ENCODE measurements at regions not wholly inside any gene's neighbourhood (a gene's known extent, or its start where the extent isn't known, plus 50 kb on each side); places are given as distances from the start of the nearest gene placed in this dataset.
"Not testable (repeated sequence)": the region's sequence is repeated elsewhere in the genome, so short reads cannot be mapped to it uniquely, and the experiment has no call there.

GRCh38 chr2:215889240-215889969 lies 123.9 kb downstream of the MREG start:
- DNase-seq (ENCODE audit: low spot score): not testable (repeated sequence)

GRCh38 chr2:215888680-215889079 lies 124.7 kb downstream of the MREG start:
- DNase-seq (ENCODE audit: low spot score): no peak

GRCh38 chr2:215887303-215887702 lies 126.0 kb downstream of the MREG start:
- DNase-seq (ENCODE audit: low spot score): no peak

DNA sequence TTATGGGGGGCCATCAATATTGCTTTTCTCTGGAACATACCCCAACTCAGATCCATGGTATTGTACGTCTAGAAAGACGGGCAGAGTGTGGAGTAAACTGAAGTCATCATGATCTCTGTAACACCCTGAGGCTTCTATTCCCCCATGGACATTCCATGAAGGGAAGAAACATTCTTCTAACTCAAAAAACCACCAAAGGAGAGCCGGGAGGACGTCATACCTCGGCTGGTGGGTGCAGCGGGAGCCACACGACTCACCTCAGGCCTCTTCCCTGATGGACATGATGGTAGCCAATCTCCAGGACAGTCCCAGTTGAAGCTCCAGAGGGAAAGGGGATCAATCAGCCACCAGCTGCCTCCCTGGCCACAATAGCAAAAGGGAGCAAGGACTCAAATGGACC lies 127.3 kb downstream of the MREG start:
- no peak for DNase-seq (ENCODE audit: low spot score)

DNA sequence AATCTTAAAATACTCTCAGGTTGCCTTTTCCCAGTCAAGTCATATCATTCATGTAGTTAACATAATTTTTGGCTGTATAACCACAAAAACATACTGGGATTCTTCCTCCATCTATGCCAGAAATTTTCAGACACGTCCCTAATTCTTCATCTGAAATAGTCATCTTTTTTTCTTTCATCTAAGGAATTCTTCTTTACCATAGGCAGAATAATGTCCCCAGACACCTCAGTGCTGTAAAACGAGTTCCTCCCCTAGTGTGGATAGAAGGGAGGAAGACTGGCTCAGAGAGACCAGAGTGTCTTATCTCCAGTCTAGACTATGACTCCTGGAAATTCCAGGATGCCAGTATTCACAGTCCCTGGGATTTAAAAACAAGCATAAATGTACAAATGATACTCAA lies 127.8 kb downstream of the MREG start:
- DNase-seq (ENCODE audit: low spot score): no peak

GRCh38 chr2:215884451-215885087 lies 128.8 kb downstream of the MREG start:
- no peak for DNase-seq (ENCODE audit: low spot score)

DNA sequence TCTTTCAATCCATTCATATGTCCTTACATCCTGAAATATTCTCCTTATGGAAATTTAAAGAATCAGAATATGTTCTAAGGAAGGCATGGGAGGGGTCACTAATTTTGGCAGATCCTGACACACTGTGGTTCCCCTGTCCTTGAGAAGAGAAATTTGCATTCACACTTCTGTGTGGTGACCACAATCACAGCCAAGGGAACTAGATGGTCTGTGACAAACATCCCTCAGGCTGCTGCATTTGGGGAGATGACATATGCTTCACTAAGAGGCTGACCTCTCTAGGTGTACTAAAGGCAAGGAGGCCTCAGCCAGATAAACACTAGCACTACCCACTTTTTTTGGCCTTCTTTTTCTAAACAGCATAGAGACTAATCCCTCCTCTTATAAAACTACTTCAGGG lies 129.6 kb downstream of the MREG start:
- DNase-seq (ENCODE audit: low spot score): no peak

DNA sequence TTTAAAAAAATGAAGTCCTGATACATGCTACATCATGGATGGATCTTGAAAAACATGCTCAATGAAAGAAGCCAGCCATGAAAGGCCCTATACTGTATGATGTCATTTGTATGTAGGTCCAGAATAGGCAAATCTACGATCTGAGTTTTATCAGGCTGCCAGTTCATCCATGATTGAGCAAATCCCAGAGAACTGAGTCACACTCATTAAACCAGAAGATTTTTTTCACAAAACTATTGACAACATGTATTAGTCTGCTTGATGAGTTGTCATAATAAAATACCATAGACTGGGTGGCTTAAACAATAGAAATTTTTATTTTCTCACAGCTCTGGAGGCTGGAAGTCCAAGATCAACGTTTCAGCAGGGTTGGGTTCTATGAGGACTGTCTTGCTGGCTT lies 130.7 kb downstream of the MREG start:
- DNase-seq (ENCODE audit: low spot score): no peak

DNA sequence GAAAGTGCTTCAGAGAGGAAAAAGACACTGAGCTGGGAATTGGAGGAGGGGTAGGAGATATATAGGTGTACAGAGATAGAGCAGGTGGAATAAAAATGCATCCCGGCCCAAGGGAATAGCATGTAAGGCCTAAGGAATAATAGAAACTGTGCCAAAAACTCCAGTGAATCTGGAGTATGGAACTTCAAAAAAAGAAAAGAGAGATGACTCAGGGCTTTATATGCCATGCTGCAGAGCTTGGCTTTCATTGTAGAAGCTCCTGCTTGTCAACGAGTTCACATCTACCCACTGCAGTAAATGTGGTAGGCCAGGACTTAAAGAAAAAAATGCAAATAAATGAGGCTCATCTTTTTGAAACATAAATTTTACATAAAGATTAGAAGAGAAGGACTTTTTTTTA lies 131.8 kb downstream of the MREG start:
- DNase-seq (ENCODE audit: low spot score): no peak

- no peak for DNase-seq (ENCODE audit: low spot score)
Measured at GRCh38 chr2:215880970-215881369, 132.4 kb downstream of the MREG start.

DNA sequence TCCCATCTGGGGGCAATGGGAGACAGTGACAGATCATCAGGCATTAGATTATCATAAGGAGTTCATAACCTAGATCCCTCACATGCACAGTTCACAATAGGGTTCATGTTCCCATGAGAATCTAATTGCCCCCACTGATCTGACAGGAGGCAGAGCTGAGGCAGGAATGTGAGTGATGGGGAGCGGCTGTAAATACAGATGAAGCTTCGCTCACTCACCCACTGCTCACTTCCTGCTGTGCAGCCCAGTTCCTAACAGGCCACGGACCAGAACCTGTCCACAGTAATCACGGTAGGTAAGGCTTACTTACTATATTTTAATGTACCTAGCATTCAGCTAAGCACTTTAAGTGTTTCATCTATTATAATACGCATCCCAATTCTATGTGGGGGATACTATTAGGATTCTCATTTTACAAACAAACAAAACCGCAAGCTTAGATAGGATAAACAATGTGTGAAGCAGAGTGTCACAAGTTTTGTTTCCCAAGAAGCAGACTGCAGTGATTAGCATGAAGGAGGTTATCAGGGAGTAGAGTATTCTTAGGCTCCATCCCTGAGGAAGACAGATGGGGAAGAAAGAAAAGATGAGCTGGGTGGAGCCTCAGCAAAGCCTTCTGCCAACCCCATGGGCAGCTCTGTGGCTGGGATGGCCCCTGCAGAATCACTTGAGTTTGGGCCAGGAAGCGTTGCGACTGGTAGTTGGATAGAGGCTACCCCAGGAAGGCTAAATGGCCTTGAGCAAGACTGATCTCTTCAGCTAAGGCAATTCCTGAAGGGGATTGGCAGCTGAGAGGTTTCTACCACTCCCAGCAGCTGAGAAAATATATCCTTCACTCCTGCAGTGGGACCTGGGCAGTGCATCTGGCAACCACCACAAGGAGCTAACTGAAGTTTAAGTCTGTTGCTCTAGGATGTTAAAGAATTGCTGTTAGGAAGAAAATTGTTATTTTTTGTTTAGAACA lies 133.1 kb downstream of the MREG start:
- DNase-seq (ENCODE audit: low spot score): no peak

- DNase-seq (ENCODE audit: low spot score): no peak
Measured at GRCh38 chr2:215879331-215879730, 134.0 kb downstream of the MREG start.

DNA sequence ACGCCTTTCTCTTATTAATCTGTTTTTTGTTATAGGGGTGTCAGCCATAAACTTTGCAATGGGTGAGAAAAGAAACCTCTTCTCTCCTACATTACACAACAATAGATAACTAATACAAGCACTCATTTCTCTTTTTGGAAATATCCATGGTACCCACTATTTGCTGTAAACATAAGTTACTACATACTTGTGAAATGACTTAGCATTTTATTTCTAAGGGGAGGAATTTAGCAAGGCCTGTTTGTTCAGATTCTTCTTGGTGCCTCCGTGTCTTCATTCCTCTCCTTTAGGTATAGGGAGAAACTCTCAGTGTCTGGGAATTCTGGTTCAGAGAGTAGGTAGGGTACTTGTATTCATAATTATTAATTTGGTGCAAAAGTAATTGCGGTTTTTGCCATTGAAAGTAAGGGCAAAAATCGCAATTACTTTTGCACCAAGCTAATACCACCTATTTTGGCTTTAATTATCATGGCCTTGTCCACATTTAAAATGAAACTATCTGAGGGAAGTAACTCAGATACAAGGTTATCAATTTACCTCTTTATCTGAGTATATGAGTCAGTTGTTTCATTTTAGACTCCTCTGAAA lies 134.8 kb downstream of the MREG start:
- DNase-seq (ENCODE audit: low spot score): no peak

- no peak for DNase-seq (ENCODE audit: low spot score)
Measured at GRCh38 chr2:215876937-215877238, 136.5 kb downstream of the MREG start.

GRCh38 chr2:215876139-215876936 lies 137.0 kb downstream of the MREG start:
- no peak for DNase-seq (ENCODE audit: low spot score)

GRCh38 chr2:215874418-215874817 lies 138.9 kb downstream of the MREG start:
- DNase-seq (ENCODE audit: low spot score): no peak

GRCh38 chr2:215870986-215871385 lies 142.4 kb downstream of the MREG start:
- DNase-seq (ENCODE audit: low spot score): no peak

- peak; percentile 38 for DNase-seq (ENCODE audit: low spot score)
Measured at GRCh38 chr2:215870088-215870490, 143.3 kb downstream of the MREG start.

DNA sequence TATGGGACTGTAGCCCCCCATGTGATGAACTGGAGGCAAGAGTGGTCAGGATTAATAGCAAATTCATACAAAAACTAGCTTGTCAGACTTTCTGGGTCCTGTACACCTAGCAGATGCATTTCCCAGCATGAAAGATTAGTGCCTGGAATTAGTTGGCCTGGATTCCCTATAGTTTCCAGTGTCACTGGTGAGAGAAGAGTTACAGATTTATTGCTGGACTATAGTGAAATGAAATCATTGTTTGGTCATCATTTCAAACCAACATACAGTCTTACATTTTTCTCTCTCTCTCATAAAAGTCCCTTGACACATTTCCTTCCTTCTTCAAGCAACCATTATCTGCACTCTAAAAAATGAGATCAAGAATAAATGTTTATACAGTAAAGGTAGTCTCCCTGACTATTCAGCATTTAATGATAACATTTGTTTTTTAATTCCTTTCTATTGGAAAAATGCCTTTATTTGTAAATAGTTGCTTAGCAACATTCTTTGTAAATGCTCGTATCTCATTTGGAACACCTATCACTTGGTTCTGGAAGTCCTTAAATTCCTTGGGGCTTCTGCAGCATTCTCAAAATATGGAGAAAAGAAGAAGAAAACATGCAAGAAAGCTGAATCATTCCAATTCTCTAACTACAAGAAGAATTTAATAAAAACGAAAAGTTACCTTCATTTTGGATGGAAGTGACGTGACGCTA lies 144.4 kb downstream of the MREG start:
- DNase-seq (ENCODE audit: low spot score): no peak

DNA sequence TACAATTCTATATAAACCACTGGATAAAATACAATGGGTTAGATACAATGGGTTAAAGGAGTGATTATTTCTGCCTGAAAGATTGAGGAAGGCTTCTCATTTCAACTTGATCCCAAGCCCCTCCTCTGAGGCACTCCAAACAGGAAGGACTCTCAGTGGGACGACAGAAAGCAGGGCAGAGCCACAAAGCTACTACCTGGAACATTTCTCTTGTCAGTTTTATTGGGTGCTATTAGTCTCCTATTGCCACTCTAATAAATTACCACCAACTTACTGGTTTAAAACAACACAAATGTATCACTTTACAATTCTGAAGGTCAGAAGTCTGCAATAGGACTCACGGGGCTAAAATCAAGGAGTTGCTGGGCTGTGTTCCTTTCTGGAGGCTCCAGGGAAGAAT lies 146.7 kb downstream of the MREG start:
- DNase-seq (ENCODE audit: low spot score): no peak

DNA sequence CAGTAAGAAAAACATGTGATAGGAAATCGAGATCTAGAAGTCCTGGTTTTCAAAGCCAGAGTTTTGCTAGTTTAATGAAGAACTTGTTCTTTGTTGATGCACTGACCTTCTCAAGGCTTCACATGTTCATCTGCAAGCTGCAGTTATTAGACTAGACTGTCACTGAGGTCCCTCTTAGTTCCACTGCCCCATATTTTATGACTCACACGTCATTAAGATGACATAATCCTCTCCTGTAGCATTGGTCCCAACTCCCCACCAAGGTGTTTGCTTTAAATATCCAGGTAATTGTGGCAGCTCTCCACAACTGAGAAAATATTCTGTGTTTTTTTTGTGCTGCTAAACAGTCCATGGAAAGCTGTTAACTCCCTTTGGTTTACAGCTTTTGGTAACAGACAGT lies 149.7 kb downstream of the MREG start:
- DNase-seq (ENCODE audit: low spot score): no peak
